MG63 (cell line): ENCODE measurements at regions not wholly inside any gene's neighbourhood (a gene's known extent, or its start where the extent isn't known, plus 50 kb on each side); places are given as distances from the start of the nearest gene placed in this dataset.

Source experiments
- DNase-seq: peaks from one replicate; pipeline ENCODE4 v3.0.0-alpha.2; 2020
- H3K27me3 ChIP-seq: fragments of 250-450 bp; sonication (Bioruptor Pico); 2 replicates; pipeline ENCODE4 v1.5.1; 2020; ENCODE audit warnings: mild to moderate bottlenecking, moderate library complexity
- H3K36me3 ChIP-seq: fragments of 250-450 bp; sonication (Bioruptor Pico); 2 replicates; pipeline ENCODE4 v1.5.1; 2020; ENCODE audit warnings: mild to moderate bottlenecking, moderate library complexity
- H3K4me3 ChIP-seq: fragments of 250-450 bp; sonication (Bioruptor Pico); 2 replicates; pipeline ENCODE4 v1.5.1; 2020; ENCODE audit warnings: mild to moderate bottlenecking, moderate library complexity
- H3K9me3 ChIP-seq: fragments of 250-450 bp; sonication (Bioruptor Pico); 2 replicates; pipeline ENCODE4 v1.5.1; 2020; ENCODE audit warnings: mild to moderate bottlenecking, moderate library complexity

DNA sequence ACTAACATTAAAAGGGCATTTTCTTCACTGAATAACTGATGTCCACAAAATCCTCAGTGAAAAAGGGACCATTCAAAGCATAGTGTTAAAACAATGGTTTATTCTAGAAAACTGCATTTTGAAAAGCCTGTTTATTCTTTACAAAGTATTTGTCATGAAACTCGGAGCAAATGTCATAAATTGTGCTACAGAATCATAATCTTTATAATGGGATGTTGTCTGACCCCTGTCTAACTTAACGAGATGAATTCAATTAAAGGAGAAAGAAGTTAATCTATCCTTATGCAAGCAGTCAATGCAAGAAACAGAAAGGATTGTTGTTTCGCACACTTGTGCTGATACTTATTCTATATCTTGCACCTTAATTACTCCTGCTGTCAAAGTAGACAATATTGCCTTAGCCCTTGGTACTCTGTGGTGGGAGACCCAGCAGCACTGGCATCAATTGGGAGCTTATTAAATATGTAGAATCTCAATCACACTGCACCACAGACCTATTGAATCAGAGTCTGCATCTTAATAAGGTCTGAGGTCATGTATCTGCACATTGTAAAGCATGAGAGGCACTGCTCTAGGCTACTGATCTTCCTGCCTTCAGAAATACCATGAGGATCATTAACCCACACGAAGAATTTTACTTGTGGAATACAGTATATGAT is 708.3 kb downstream of the HDGFL1 start:
- Histone ChIP-seq H3K9me3 (no peaks in the 10 kb centered on the region), H3K27me3 (no peaks in the 10 kb centered on the region)
- DNase-seq: no peak

DNA sequence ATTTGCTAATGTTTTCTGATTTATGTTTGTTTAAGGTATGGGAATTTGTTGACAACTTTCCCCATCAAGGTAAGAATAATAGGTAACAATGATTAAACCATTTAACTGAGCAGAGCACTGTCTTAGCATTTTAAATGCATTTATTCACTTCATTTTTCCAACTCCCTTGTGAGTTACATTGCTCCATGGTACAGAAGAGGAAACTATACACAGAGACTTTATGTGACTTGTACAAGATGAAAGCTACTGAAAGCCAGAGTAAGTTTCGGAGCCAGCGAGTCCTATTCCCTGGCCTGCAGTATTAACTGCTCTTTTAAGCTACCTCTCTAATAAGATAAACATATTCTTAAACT is 708.8 kb downstream of the HDGFL1 start:
- Histone ChIP-seq H3K36me3 (no peaks in the 10 kb centered on the region), H3K27me3 (no peaks in the 10 kb centered on the region), H3K9me3 (no peaks in the 10 kb centered on the region), H3K4me3 (no peak overlapping the region)
- no peak for DNase-seq

More for the DNA sequence above, 708.3 kb downstream of the HDGFL1 start:
- Histone ChIP-seq H3K36me3 (no peaks in the 10 kb centered on the region), H3K4me3 (no peak overlapping the region)

DNA sequence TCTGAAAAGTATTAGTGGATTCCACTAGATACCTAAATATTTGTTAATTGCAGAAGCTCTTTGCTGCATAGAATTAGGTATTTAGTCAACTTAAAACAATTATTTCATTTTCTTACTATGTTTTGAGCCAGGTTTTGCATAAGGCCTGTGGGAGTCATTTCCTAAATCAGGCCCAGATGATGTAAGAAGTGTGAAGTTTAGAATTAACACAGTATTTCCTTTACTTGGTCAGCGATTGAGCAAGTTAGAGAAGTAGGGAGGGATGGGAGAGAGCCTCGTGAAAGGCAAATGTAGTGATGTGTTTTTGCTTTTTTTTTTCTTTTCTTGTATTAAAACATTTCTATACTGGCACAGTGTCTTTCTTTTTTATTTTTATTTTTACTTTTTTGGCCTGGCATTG is 711.1 kb downstream of the HDGFL1 start:
- no peak for DNase-seq
- no peaks in the 10 kb centered on the region for H3K36me3 ChIP-seq
- H3K9me3 ChIP-seq: no peaks in the 10 kb centered on the region
- H3K27me3 ChIP-seq: no peaks in the 10 kb centered on the region
- H3K4me3 ChIP-seq: no peak overlapping the region

DNA sequence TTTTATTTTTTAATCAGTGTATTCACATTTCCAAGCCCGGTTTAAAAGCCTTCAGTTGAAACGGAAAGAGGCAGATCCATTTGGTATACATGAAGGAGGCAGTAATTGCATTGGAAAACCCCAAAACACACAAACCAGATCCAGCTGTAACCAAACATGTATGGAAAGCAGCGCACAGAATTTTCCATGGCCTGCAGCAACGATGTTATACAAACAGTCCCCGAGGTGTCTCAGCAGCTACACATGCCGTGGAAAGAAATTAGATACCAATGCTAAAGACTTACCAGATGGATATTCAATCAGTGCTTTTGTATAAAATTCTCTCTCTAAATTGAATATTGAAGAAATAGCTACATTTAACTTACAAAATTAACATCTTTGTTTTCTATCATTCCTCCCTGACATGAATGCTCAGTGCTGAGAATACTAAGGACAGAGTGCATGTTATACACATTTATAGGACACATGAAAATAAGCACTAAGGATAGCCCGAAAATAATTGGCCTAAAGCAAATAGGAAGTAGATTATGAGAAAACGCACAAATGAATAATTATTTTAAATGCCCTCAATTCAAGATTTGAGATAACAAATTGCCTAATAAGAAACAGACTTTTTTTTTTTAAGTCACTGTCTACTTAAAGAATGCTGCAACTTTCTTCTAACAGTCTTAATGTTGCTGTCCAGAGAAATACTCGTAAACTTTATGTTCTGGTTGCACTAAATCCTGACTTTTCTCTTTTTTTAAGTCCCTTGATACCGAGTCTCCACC is 713.1 kb downstream of the HDGFL1 start:
- no peaks in the 10 kb centered on the region for H3K27me3 ChIP-seq
- no peaks in the 10 kb centered on the region for H3K36me3 ChIP-seq
- no peak for DNase-seq
- H3K9me3 ChIP-seq: no peaks in the 10 kb centered on the region
- H3K4me3 ChIP-seq: no peak overlapping the region

DNA sequence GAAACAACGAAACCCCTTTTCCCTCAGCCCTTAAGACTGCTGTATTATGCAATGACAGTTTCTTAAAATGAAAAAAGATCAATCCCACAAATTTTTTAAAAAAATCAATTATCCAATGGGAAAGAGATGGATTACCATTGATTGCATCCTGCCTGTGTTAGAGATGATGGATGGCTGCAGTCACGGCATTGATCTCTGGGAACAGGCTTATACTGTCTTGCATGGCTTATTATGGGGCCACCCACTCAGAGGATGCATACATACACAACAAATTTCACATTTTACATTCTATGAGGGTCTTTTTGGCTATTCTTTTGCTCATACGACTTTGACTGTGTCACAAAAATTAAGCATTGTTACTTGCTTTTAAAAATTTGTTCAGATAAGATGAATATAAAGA is 724.3 kb downstream of the HDGFL1 start:
- H3K27me3 ChIP-seq: no peaks in the 10 kb centered on the region
- H3K4me3 ChIP-seq: no peak overlapping the region
- no peaks in the 10 kb centered on the region for H3K36me3 ChIP-seq
- DNase-seq: no peak
- H3K9me3 ChIP-seq: no peaks in the 10 kb centered on the region

DNA sequence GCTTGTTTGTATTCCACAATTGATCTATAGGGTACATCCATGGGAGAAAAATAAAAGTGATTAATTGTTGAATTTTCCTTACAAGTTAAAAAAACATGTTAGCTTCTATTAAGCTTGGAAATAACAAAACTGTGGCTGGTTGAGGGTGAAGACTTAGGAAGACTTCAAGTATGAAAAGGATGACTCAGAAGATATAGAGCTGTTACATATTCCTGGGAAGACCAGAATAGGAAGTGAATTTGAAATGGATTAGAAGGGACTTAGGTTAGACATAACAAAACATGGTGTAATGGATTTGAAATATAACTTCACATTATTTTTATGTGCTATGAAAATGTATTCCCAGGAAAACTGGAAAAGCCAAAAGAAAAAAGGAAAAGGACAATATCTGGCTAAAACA is 732.2 kb downstream of the HDGFL1 start:
- Histone ChIP-seq H3K36me3 (no peaks in the 10 kb centered on the region), H3K9me3 (no peaks in the 10 kb centered on the region), H3K27me3 (no peaks in the 10 kb centered on the region), H3K4me3 (no peak overlapping the region)
- DNase-seq: no peak

DNA sequence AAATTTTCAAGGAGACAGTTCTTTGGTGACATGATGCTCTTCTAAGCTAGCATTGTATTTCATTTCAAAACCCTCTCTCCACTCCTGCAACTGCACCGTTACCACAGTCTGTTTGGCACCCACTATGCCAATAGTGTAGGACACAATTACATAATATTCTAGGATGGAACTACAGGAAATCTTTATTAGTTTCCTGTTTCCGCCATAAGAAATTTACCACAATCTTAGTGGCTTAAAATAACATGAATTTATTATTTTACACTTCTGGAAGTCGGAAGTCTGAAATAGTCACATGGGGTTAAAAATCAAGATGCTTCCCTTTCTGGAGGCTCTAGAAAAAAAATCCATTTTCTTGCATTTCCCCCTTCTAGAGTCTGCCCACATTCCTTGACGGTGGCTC is 733.1 kb downstream of the HDGFL1 start:
- no peaks in the 10 kb centered on the region for H3K9me3 ChIP-seq
- no peak overlapping the region for H3K4me3 ChIP-seq
- no peaks in the 10 kb centered on the region for H3K27me3 ChIP-seq
- DNase-seq: no peak
- H3K36me3 ChIP-seq: no peaks in the 10 kb centered on the region

DNA sequence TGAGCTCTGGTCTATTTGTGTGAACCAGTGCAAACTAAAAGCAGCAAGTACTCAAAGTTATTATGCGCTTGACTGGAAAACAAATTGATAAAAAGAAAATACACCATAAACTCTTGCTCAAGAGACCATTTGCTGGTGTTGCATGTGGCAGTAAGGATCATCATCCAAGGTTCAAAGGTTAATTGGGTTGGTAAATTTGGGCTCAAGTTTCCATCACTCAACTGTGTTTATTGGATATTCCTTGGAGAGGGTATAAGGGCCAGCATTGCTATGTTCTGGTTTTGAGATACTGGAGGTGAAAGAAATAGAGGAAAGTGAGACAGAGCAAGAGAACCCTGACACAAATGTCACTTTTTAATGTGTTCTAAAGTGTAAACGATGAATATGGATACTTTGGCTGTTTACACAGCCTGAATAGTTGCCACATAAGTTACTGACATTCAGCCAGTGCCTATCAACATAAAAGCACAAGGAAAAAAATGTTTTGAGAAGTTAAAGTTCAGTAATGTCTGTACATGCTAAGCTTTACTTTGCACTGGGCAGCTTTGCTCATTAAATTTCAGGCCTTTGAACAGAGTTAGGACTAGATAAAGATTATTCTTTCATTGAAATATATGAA is 736.1 kb downstream of the HDGFL1 start:
- no peaks in the 10 kb centered on the region for H3K36me3 ChIP-seq
- no peaks in the 10 kb centered on the region for H3K27me3 ChIP-seq
- no peaks in the 10 kb centered on the region for H3K9me3 ChIP-seq
- no peak overlapping the region for H3K4me3 ChIP-seq
- no peak for DNase-seq

DNA sequence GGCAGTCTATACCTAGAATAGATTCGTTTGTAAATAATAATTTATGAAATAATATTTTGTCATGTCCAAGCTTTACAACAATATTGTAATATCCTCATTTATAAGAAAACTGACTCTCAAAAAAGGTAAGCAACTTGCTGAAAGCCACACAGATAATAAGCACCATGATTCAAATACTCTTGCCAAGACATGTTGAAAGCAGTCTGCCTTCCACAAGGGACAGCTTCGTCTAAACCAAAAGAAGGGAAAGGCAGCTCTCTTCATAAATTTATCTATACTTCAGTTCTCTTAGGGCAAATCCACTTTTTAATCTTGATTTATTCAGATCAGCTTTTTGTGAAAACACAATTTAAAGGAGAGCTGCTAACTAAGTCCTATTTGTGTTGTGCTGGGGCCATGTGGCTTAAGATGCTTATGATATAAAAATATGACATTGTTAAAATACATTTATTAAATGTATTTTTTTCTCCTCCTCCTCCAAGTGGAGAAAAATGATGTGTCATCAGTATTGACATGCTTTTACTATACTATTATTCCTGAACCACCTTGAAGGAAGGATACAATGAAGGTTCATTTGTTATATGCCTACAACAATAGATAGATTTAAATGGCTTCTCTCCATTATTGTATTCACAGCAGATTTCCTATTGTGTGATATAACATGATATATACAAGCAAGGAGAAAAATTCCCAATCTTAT is 737.0 kb downstream of the HDGFL1 start:
- Histone ChIP-seq H3K9me3 (no peaks in the 10 kb centered on the region), H3K4me3 (no peak overlapping the region), H3K36me3 (no peaks in the 10 kb centered on the region), H3K27me3 (no peaks in the 10 kb centered on the region)
- DNase-seq: no peak

DNA sequence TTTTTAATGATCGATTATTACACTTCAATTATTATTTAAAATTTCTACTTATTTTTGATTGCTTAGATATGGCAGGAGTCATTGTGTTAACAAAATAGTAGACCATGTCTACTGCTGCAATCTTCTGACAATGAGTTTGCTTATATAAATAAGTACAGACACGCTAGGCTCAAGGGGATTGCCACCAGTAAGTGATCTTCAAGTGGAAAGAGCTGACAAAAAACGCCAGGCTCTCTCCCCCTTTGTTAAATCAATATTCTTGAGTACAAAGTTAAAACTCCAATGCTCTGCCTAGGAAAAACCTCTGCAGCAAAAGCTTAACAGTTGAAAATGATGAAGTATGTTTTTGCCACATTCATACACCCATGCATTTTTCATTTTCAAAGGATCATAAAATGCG is 738.1 kb downstream of the HDGFL1 start:
- DNase-seq: no peak
- H3K27me3 ChIP-seq: no peaks in the 10 kb centered on the region
- no peaks in the 10 kb centered on the region for H3K9me3 ChIP-seq
- no peaks in the 10 kb centered on the region for H3K36me3 ChIP-seq
- no peak overlapping the region for H3K4me3 ChIP-seq

DNA sequence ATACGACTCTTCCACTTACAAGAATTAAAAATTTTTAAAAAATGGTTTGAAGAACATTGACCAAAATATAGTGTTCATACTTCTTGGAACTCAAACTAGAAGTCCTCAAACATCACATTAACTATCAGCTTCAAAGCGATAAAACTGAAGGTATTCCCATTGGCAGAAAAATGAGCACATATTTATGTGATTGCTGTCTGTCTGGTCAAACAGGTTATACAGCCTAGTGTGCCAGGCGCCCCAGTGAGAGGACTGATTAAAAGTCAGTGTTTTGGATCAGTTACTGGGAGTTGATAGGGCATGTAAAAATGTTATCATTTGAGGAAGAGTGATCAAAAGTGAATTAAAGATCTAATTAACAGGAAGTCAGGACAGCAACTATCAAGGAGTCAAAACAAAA is 738.8 kb downstream of the HDGFL1 start:
- no peak overlapping the region for H3K4me3 ChIP-seq
- no peaks in the 10 kb centered on the region for H3K36me3 ChIP-seq
- no peaks in the 10 kb centered on the region for H3K9me3 ChIP-seq
- no peak for DNase-seq
- H3K27me3 ChIP-seq: no peaks in the 10 kb centered on the region

DNA sequence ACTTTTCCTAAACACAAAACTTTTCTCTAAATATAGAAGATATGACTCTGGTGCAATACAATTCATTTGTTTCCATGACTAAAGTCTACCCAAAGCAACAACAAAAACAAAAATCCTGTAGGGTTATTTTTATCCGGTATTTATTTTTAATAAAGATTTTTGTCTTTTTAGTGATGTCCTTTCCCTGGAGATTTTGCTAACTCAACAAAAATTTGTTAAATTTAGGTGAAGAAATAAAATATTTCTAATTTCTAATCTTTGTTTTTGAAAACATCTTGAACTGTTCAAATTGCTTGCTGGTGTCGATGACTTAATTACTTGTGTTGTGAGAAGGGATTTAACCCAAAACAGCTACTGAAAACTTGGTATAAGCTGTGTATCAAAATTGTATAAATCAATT is 741.8 kb downstream of the HDGFL1 start:
- Histone ChIP-seq H3K27me3 (no peaks in the 10 kb centered on the region), H3K9me3 (no peaks in the 10 kb centered on the region), H3K4me3 (no peak overlapping the region), H3K36me3 (no peaks in the 10 kb centered on the region)
- no peak for DNase-seq

DNA sequence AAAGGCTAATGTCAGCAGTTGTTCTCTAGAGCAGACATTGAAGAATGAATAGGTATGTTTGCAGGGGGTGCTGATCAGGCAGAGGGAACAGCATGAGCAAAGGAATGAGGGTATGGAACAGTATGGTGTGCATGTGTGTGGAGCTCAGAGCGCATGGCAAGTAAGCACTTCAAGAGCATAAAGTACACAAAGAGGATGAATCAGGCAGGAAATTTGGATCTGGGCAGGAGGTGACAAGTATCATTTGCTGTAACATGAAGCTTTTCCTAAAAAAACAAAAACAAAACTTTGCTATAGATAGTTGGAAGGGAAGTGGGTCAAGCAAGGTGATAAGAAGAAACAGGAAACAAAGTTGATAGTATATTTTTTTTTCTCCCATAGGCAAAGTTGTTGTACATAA is 746.8 kb downstream of the HDGFL1 start:
- Histone ChIP-seq H3K9me3 (no peaks in the 10 kb centered on the region), H3K4me3 (no peak overlapping the region), H3K36me3 (no peaks in the 10 kb centered on the region), H3K27me3 (no peaks in the 10 kb centered on the region)
- DNase-seq: no peak

DNA sequence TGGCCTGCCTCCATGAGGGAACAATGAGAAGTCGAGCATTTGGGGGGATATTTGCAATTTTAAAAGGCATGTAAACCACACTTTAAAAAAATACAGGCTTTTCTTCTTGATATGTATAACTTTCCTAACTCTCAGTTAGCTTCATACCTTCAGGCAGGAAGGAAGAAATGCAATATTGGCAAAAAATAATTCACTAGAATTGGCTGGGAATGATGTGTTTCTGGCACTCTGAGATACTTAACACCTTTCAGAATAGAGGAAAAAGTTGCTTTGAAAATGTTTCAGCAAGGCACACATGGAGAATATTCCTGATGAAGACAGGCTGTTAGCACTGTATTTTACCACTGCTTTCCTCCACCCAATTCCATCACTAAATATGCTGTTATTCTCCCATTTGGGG is 747.6 kb downstream of the HDGFL1 start:
- H3K27me3 ChIP-seq: no peaks in the 10 kb centered on the region
- no peaks in the 10 kb centered on the region for H3K36me3 ChIP-seq
- H3K4me3 ChIP-seq: no peak overlapping the region
- no peaks in the 10 kb centered on the region for H3K9me3 ChIP-seq
- no peak for DNase-seq

DNA sequence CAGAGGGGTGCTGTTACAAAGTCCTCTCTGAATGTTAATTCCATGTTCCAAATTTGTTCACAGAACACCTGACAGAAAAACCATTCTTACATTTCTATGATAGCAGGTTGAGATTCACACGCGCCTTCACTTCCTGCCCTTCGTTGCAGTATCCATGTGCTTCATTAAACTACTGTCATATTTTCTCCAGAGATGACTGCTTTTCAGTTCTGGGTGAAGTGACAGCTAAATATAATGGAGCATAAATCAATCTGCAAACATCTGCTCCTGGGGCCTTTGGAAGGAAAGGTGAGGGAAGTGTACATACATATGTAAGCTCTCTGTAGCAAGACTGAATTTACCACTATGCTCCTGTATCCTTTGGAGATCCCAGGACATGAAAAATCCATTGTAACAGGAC is 750.2 kb downstream of the HDGFL1 start:
- H3K9me3 ChIP-seq: no peaks in the 10 kb centered on the region
- no peak for DNase-seq
- H3K36me3 ChIP-seq: no peaks in the 10 kb centered on the region
- H3K4me3 ChIP-seq: no peak overlapping the region
- no peaks in the 10 kb centered on the region for H3K27me3 ChIP-seq

DNA sequence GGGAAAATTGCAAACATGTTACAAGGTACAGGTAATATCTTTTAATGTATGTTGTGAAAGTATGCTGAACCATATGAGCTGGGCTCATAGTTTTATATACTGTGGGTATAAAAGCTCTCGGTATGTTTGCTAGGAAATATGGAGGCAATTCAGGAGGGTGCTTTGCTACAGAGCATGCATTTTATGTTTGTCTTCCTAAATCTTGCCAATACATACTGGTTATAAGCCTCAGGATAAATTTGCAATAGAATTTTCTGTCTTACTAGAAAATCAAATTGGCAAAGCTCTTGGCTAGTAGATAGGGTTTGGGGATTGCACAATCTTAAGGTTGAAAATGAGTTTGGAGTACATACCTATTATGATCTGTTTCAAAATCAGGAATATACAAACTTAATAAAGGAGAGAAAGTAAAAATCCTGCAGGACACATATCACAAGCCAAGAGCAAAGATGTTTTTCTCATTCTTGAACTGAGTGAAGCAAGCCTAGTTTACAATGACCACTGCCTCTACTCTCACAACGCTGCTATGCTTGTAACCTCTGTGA is 751.2 kb downstream of the HDGFL1 start:
- Histone ChIP-seq H3K36me3 (no peaks in the 10 kb centered on the region), H3K27me3 (no peaks in the 10 kb centered on the region), H3K4me3 (no peak overlapping the region), H3K9me3 (no peaks in the 10 kb centered on the region)
- DNase-seq: no peak

DNA sequence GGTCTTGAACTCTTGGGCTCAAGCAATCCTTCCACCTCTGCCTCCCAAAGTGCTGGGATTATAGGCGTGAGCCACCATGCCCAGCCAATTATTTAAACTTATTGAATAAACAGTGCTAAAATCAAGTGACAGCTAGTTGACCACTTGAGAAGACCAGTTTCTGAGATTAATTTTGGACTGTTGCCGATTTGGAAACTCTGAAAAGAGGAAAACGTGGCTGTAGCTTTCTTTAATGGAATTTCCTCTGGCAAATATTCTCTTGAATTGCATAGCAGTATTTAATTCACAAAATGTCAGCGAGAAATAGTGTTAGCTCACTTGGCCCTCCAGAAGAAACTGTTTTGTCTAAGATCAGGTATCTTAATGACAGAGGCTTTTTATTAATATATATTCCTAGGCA is 754.5 kb downstream of the HDGFL1 start:
- Histone ChIP-seq H3K9me3 (no peaks in the 10 kb centered on the region), H3K27me3 (no peaks in the 10 kb centered on the region), H3K4me3 (no peak overlapping the region), H3K36me3 (no peaks in the 10 kb centered on the region)
- DNase-seq: no peak
